ENCODE measurements at regions not wholly inside any gene's neighbourhood (a gene's known extent, or its start where the extent isn't known, plus 50 kb on each side); places are given as distances from the start of the nearest gene placed in this dataset.

- Histone ChIP-seq H3K27me3 (peaks cover 0 to 26% (median 6%) of the 10 kb centered on the region in 7 donors), H3K36me3 (no peaks in the 10 kb centered on the region), H3K27ac (no peak overlapping the region), H3K9me3 (no peaks in the 10 kb centered on the region), H3K4me1 (no peaks in the 10 kb centered on the region), H3K4me3 (no peak overlapping the region)
- ATAC-seq (no peak), DNase-seq (no peak)
- no peak for TF ChIP-seq CTCF (IDR thresholded peaks at IDR 0.05)
- intact Hi-C loops (cut with DNase I), result loop anchor here in 1 of 10 donors (10.0 kb wide), 1 partner anchor 64 kb away; no protein-coding TSS in a partner anchor
- WGBS, 2 donors, result 59 to 65% methylated on average over 1 of the region's 1 CpG
These were observed 175.7 kb downstream of the LINC00237 start for GRCh38 chr20:20930500-20930899.

- no peak overlapping the region for H3K27ac ChIP-seq
- H3K4me1 ChIP-seq, result no peaks in the 10 kb centered on the region
- H3K4me3 ChIP-seq, result no peak overlapping the region
- DNase-seq (no peak), ATAC-seq (no peak)
- H3K27me3 ChIP-seq, result peaks cover 0 to 24% (median 6%) of the 10 kb centered on the region in 7 donors
- intact Hi-C loops (cut with DNase I), result loop anchor here in 1 of 10 donors (5.0 kb wide), 1 partner anchor 52 kb away; no protein-coding TSS in a partner anchor
- H3K9me3 ChIP-seq, result no peaks in the 10 kb centered on the region
- 47 to 48% methylated on average over 5 of the region's 5 CpGs for WGBS, 2 donors
- H3K36me3 ChIP-seq, result no peaks in the 10 kb centered on the region
- TF ChIP-seq CTCF (IDR thresholded peaks at IDR 0.05), result no peak
These were observed 176.8 kb downstream of the LINC00237 start for GRCh38 chr20:20929341-20929740.

- no peak for ATAC-seq
- intact Hi-C loops (cut with DNase I), result loop anchor here in 1 of 10 donors (5.0 kb wide), 1 partner anchor 49 kb away; no protein-coding TSS in a partner anchor
- Histone ChIP-seq H3K4me3 (no peak overlapping the region), H3K27ac (no peak overlapping the region), H3K4me1 (no peaks in the 10 kb centered on the region), H3K36me3 (no peaks in the 10 kb centered on the region), H3K9me3 (no peaks in the 10 kb centered on the region), H3K27me3 (peaks cover 0 to 9% (median 6%) of the 10 kb centered on the region in 7 donors)
- no peak for DNase-seq
- 64 to 75% methylated on average over 8 of the region's 8 CpGs for WGBS, 2 donors
- no peak for TF ChIP-seq CTCF (IDR thresholded peaks at IDR 0.05)
These were observed 179.8 kb downstream of the LINC00237 start for GRCh38 chr20:20926222-20926905.

- Histone ChIP-seq H3K27ac (no peak overlapping the region), H3K36me3 (no peaks in the 10 kb centered on the region), H3K9me3 (peaks cover 0 to 36% (median 16%) of the 10 kb centered on the region in 11 donors), H3K4me1 (no peaks in the 10 kb centered on the region), H3K4me3 (no peak overlapping the region), H3K27me3 (no peaks in the 10 kb centered on the region)
- WGBS, 2 donors, result 68 to 70% methylated on average over 5 of the region's 5 CpGs
- no peak for ATAC-seq
- intact Hi-C loops (cut with DNase I), result no loop called here
- DNase-seq, result no peak
- TF ChIP-seq CTCF (IDR thresholded peaks at IDR 0.05), result no peak
These were observed 185.7 kb downstream of the LINC00237 start for GRCh38 chr20:20920433-20920832.
